HG03520 (cell line): ENCODE measurements at regions not wholly inside any gene's neighbourhood (a gene's known extent, or its start where the extent isn't known, plus 50 kb on each side); places are given as distances from the start of the nearest gene placed in this dataset.
"Not testable (repeated sequence)": the region's sequence is repeated elsewhere in the genome, so short reads cannot be mapped to it uniquely, and the experiment has no call there.

Source experiments
- ATAC-seq: cut with Tn5 transposase; IDR thresholded peaks from one replicate; pipeline ENCODE4 v1.9.1; 2021; ENCODE audit warnings: mild to moderate bottlenecking, moderate library complexity; ENCODE audit not compliant: unreplicated experiment

GRCh38 chrX:40788698-40789097 lies 53.4 kb upstream of the MED14 start:
- not testable (repeated sequence) for ATAC-seq

- no peak for ATAC-seq
These were observed 57.1 kb upstream of the MED14 start for GRCh38 chrX:40792433-40792832.

DNA sequence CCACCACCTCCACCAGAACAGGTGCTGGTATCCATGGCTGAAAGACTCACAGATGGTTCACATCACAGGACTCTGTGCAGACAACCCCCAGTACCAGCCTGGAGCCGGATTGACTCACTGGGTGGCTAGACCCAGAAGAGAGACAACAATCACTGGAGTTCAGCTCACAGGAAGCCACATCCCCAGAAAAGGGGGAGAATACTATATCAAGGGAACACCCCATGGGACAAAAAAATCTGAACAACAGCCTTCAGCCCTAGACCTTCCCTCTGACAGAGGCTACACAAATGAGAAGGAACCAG lies 59.4 kb upstream of the MED14 start:
- ATAC-seq = not testable (repeated sequence)

DNA sequence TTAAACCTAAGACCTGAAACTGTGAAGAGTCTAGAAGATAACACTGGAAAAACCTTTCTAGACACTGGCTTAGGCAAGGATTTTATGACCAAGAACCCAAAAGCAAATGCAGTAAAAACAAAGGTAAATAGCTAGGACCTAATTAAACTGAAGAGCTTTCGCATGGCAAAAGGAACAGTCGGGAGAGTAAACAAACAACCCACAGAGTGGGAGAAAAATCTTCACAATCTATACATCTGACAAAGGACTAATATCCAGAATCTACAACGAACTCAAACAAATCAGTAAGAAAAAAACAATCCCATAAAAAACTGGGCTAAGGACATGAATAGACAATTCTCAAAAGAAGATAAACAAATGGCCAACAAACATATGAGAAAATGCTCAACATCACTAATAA lies 64.4 kb upstream of the MED14 start:
- not testable (repeated sequence) for ATAC-seq

DNA sequence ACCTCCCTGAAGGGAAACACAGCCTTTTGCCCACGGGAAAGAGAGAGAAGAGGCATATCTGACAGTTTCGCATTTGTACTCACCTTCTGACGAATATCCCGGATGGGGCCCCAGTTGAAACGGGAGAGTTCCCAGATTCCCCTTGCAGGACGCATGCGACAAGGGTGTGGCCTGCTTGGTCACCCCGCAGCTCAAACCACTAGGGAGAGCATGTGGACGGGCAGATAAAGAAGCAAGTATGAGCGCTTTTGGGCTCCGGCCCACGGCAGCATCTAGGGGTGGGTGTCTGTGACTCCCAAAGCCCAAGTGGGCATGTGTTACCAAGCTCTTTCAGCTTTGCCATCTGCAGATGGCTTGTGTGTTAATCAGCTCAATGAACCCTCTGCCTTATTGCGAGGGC lies 70.1 kb upstream of the MED14 start:
- ATAC-seq = no peak

- no peak for ATAC-seq
These were observed 71.3 kb upstream of the MED14 start for GRCh38 chrX:40806513-40807220.

GRCh38 chrX:40807384-40807783 lies 72.0 kb upstream of the MED14 start:
- ATAC-seq = no peak

- ATAC-seq = no peak
These were observed 72.9 kb upstream of the MED14 start for GRCh38 chrX:40808203-40808602.

GRCh38 chrX:40809210-40809609 lies 73.9 kb upstream of the MED14 start:
- no peak for ATAC-seq

- ATAC-seq = not testable (repeated sequence)
These were observed 79.7 kb upstream of the MED14 start for GRCh38 chrX:40815045-40815444.

DNA sequence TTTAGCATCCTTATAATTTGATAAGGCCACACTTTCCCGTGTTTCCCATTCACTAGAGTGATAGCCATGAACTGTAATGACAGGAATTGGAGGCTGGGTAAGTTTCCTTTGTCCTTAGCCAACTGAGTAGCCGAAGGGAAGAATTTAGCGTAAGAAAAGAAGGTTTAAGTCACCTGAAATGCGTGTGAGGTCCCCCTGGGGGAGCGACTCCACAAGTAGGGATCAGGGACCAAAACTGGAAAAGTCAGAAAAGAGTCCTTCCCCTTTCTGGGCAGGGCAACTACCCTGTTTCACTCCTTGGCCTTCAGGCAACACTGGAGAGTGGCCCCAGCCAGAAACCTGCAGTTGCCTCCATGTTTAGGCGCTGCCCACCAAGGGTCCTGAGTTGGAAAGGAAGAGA lies 81.6 kb upstream of the MED14 start:
- no peak for ATAC-seq

- ATAC-seq = no peak
These were observed 82.9 kb upstream of the MED14 start for GRCh38 chrX:40818236-40818635.

- ATAC-seq = no peak
These were observed 86.4 kb upstream of the MED14 start for GRCh38 chrX:40821780-40822179.

DNA sequence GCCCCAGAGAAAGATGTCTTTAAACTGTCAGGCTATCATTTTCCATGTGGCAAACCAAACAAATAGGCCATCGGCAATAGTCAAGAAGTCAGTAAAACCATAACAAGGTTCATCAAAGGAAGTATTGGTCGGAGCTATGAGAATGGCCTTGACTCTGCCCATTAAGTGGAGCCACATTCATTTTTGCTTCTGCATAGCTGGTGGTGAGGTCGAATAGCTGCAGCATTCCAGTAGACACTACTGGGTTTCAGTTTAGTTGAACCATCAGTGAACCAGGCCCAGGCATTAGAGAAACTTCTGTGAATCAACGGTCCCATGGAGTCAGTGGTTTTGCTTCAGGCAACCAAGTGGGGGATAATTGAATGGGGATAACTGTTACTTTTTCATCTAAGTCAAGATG lies 92.0 kb upstream of the MED14 start:
- ATAC-seq = no peak

GRCh38 chrX:40831750-40832149 lies 96.4 kb upstream of the MED14 start:
- ATAC-seq = no peak

DNA sequence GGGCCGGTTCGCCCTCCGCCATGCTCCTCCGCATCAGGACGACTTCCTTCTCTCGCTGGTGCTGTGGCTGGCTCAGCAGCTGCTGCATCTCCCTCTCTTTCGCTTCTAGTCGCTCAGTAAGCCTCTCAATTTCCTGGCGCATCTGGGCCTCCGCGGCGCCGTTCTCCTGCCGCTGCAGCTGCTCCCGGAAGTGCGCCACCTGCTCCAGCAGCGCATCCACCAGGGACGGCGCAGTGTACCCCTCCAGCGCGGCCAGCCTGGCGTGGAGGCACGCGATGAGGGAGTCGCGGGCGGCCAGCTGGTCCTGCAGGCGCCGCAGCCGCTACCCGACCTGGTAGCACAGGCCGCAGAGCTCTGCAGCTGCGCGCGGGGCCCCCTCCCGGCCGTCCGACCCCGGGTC lies 97.4 kb upstream of the MED14 start:
- ATAC-seq = no peak

DNA sequence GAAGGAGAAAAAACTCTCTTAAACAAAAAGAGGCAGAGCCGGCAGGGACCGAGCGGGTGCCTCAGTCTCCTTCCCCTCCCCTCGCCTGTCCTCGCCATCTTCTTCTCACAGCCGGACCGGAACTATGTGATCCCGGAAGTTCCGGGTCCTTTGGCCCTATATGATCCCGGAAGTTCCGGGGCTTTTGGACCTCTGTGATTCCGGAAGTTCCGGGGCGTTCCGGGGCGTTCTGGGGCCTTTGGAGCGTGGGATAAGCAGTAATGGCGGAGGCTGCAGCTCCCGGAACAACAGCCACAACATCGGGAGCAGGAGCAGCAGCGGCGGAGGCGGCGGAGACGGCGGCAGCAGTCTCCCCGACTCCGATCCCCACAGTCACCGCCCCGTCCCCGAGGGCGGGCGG lies 98.9 kb upstream of the MED14 start:
- no peak for ATAC-seq

- ATAC-seq = no peak
These were observed 100.2 kb upstream of the MED14 start for GRCh38 chrX:40835526-40835925.

DNA sequence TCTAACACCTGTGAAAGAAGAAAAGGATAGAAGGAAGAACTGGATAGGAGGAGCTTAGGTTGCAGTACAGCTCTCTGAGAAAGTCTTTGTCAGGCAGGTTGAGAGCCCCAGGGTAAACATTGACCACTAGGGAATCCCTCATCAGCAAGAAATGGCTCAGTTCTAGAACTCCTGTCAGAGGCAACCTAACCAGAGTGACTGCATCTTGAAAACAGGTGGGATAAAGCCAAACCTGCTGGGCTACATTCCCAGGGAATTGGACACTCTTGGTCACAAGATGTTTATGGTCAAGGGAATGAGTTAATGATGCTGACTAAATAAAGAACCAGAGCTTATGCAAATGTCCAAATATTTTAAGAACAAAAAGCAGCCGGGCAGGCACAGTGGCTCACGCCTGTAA lies 108.3 kb upstream of the MED14 start:
- ATAC-seq = no peak

DNA sequence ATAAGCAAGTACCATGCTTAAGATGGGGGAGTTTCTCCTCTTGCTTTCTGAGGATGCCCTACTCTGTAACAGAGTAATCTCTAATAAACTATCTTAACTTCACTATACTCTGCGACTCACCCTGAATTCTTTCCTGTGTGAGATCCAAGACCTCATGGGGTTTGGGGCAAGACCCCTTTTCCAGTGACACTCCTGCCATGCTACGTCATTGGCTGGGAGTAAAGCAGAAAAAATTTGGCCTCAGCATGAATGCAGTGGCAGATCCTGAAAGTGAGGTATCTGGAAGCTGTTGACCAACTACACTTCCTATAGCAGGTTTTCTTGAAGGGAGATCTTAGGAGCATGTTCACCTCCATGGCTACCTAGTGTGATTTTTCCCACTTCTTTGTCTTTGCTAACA lies 109.1 kb upstream of the MED14 start:
- no peak for ATAC-seq

DNA sequence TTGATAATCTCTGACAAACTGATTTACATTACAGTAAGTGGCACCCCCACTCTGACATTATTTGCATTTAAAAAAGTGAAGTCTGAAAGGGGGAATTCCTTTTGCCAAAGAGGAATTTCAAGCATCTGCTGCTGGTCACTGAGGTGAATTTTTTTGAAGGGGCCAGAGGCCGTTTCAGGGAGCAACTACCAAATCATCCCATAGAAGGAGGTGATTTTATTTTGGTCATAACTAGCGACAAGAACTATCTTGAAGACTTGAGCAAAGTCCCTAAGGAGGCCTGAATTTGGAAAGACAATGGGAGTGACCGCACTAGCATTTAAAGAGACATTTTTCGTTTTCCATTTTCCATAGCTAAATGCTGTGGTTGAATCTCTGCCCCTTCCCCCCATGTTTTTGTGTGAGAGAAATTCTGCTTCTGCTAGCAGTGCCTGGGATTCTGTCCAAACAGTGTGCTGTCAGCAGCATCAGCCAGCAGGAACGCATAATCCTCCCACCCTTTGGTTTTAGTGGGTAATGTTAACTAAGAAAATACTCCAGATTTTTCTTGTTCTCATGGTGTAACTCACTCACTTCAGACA lies 110.1 kb upstream of the MED14 start:
- ATAC-seq = no peak

DNA sequence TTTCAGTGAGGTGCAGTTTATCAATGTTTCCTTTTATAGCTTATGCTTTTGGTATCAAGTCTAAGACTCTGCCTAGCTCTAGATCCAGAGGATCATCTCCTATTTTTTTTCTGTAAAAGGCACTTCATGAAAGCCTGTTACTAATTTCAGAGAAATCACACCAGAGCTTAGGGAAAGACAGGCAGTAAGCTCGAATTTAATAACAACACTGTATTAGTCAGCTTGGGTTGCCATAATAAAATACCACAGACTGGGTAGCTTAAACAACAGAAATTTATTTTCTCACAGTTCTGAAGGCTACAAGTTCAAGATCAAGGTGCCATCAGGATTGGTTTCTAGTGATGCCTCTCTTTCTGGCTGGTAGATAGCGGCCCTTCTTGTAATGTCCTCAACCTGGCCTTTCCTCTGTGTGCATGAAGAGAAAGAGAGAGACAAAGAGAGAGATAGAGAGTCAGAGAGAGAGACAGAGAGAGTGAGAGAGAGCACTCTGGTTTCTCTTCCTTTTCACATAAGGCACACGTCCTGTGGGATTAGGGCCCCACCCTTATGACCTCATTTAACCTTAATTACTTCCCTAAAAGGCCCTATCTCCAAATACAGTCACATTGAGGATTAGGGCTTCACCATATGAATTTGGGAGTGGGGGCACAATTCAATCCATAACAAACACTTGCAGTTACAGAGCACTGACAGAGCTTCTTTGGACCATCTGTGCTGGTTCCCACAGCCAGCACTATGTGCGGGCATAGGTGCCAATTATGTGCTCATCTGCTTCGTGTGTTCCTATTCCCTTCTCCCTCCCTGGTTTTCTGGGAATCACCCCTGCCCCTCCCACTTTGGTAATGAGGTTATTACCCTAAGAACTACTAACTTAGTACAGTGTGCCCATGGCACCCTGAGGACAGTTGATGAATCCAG lies 114.8 kb upstream of the MED14 start:
- no peak for ATAC-seq
